IPS-15b (cell line): ENCODE measurements at regions not wholly inside any gene's neighbourhood (a gene's known extent, or its start where the extent isn't known, plus 50 kb on each side); places are given as distances from the start of the nearest gene placed in this dataset.

Source experiments
- H3K27me3 ChIP-seq: one replicate; pipeline ENCODE4 v1.6.1; 2013; ENCODE audit warnings: low read length; ENCODE audit not compliant: control insufficient read depth, insufficient read depth
- H3K36me3 ChIP-seq: one replicate; pipeline ENCODE4 v1.6.1; 2013; ENCODE audit warnings: low read length; ENCODE audit not compliant: control insufficient read depth, insufficient read depth
- H3K4me1 ChIP-seq: one replicate; pipeline ENCODE4 v1.6.1; 2013; ENCODE audit warnings: mild to moderate bottlenecking, low read length; ENCODE audit not compliant: control insufficient read depth, insufficient read depth
- H3K4me3 ChIP-seq: one replicate; pipeline ENCODE4 v1.5.1; 2013; ENCODE audit warnings: low read depth, low read length
- H3K9ac ChIP-seq: one replicate; pipeline ENCODE4 v1.6.1; 2013; ENCODE audit warnings: low read depth, mild to moderate bottlenecking, low read length
- H3K9me3 ChIP-seq: one replicate; pipeline ENCODE4 v1.6.1; 2013; ENCODE audit warnings: mild to moderate bottlenecking, low read length; ENCODE audit not compliant: control insufficient read depth, insufficient read depth

GRCh38 chr7:348962-349743 is 59.2 kb downstream of the FOXL3 start:
- Histone ChIP-seq H3K4me3 (no peak overlapping the region), H3K9me3 (no peaks in the 10 kb centered on the region), H3K27me3 (no peaks in the 10 kb centered on the region), H3K9ac (no peak overlapping the region), H3K4me1 (no peaks in the 10 kb centered on the region), H3K36me3 (no peaks in the 10 kb centered on the region)

GRCh38 chr7:351256-351655 is 61.3 kb downstream of the FOXL3 start:
- Histone ChIP-seq H3K27me3 (no peaks in the 10 kb centered on the region), H3K9ac (no peak overlapping the region)

GRCh38 chr7:351681-352480 is 61.9 kb downstream of the FOXL3 start:
- Histone ChIP-seq H3K4me3 (no peak overlapping the region), H3K4me1 (no peaks in the 10 kb centered on the region), H3K36me3 (no peaks in the 10 kb centered on the region), H3K9ac (no peak overlapping the region), H3K27me3 (no peaks in the 10 kb centered on the region), H3K9me3 (no peaks in the 10 kb centered on the region)

More at GRCh38 chr7:351256-351655, 61.3 kb downstream of the FOXL3 start:
- Histone ChIP-seq H3K36me3 (no peaks in the 10 kb centered on the region), H3K4me1 (no peaks in the 10 kb centered on the region), H3K4me3 (no peak overlapping the region), H3K9me3 (no peaks in the 10 kb centered on the region)

- no peaks in the 10 kb centered on the region for H3K9me3 ChIP-seq
- H3K9ac ChIP-seq = no peak overlapping the region
- no peaks in the 10 kb centered on the region for H3K27me3 ChIP-seq
- no peaks in the 10 kb centered on the region for H3K36me3 ChIP-seq
- no peaks in the 10 kb centered on the region for H3K4me1 ChIP-seq
- H3K4me3 ChIP-seq = no peak overlapping the region
Observed at GRCh38 chr7:353746-354325, 63.9 kb downstream of the FOXL3 start.

GRCh38 chr7:354597-355470 is 64.9 kb downstream of the FOXL3 start:
- no peaks in the 10 kb centered on the region for H3K27me3 ChIP-seq
- H3K4me3 ChIP-seq = no peak overlapping the region
- no peak overlapping the region for H3K9ac ChIP-seq
- no peaks in the 10 kb centered on the region for H3K4me1 ChIP-seq
- no peaks in the 10 kb centered on the region for H3K36me3 ChIP-seq
- no peaks in the 10 kb centered on the region for H3K9me3 ChIP-seq

- Histone ChIP-seq H3K9me3 (no peaks in the 10 kb centered on the region), H3K4me1 (no peaks in the 10 kb centered on the region), H3K4me3 (no peak overlapping the region), H3K9ac (no peak overlapping the region), H3K27me3 (no peaks in the 10 kb centered on the region), H3K36me3 (no peaks in the 10 kb centered on the region)
Observed at GRCh38 chr7:355568-355967, 65.6 kb downstream of the FOXL3 start.

GRCh38 chr7:356087-356486 is 66.1 kb downstream of the FOXL3 start:
- H3K36me3 ChIP-seq = no peaks in the 10 kb centered on the region
- no peaks in the 10 kb centered on the region for H3K4me1 ChIP-seq
- no peaks in the 10 kb centered on the region for H3K27me3 ChIP-seq
- no peak overlapping the region for H3K4me3 ChIP-seq
- H3K9ac ChIP-seq = no peak overlapping the region
- no peaks in the 10 kb centered on the region for H3K9me3 ChIP-seq

GRCh38 chr7:356691-357462 is 66.9 kb downstream of the FOXL3 start:
- no peaks in the 10 kb centered on the region for H3K36me3 ChIP-seq
- no peaks in the 10 kb centered on the region for H3K4me1 ChIP-seq
- no peaks in the 10 kb centered on the region for H3K27me3 ChIP-seq
- no peak overlapping the region for H3K9ac ChIP-seq
- H3K9me3 ChIP-seq = no peaks in the 10 kb centered on the region
- no peak overlapping the region for H3K4me3 ChIP-seq

GRCh38 chr7:357531-358209 is 67.7 kb downstream of the FOXL3 start:
- no peaks in the 10 kb centered on the region for H3K4me1 ChIP-seq
- H3K9me3 ChIP-seq = no peaks in the 10 kb centered on the region
- no peak overlapping the region for H3K9ac ChIP-seq
- no peaks in the 10 kb centered on the region for H3K27me3 ChIP-seq
- H3K36me3 ChIP-seq = no peaks in the 10 kb centered on the region
- no peak overlapping the region for H3K4me3 ChIP-seq

- H3K36me3 ChIP-seq = no peaks in the 10 kb centered on the region
- H3K9ac ChIP-seq = no peak overlapping the region
- H3K4me1 ChIP-seq = no peaks in the 10 kb centered on the region
- no peaks in the 10 kb centered on the region for H3K27me3 ChIP-seq
- no peak overlapping the region for H3K4me3 ChIP-seq
- H3K9me3 ChIP-seq = no peaks in the 10 kb centered on the region
Observed at GRCh38 chr7:358352-358751, 68.4 kb downstream of the FOXL3 start.
